GM12891 (cell line): ENCODE measurements at regions not wholly inside any gene's neighbourhood (a gene's known extent, or its start where the extent isn't known, plus 50 kb on each side); places are given as distances from the start of the nearest gene placed in this dataset.

Experiments used
- POLR2A ChIP-seq: IDR thresholded peaks from 2 replicates; pipeline ENCODE4 v1.6.1; 2011; ENCODE audit warnings: low read depth, low read length, control low read depth
- TAF1 ChIP-seq: IDR thresholded peaks from 2 replicates; pipeline ENCODE4 v1.6.1; 2011; ENCODE audit warnings: low read depth, low read length, control low read depth

DNA sequence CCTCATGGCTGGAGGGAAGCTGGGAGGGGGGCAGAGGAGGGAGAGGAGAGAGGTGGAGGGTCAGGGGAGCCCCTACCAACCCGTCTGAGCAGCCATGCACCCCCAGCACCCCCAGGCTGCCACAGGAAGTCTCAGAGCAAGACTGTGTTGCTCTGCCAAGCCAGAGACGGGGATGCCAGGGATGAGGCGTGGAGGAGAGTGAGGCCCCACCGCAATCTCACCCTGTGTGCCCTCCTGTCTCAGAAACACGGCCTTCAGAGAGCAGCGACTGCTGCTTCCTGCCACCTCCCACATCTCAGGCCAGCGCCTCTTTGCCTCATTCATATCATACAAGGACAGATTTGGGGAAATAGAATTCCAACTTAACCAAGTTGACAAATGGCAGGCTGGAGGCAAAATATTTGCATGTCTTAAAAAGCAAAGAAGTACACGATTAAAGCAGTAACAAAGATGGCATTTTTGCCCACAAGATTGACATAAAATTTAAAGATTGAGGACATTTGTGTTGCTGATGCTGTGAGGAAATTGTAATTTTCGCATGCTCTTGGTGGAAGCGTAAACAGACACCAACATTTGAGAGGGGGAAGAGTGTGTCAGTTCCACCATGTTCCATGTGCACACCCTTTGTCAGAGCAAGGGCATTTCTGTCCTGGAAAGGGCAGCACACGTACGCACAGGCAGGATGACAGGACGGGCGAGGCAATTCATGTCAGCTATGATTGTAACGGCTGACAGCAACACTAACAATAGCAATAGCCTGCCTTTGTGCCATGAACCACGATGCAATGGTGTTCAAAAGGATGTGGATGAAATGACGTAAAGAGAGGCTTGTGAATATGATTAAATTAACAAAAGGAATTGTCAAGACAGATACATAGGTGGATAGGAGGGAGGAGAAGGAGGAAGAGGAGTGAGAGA is 59.0 kb upstream of the BACE2 start:
- TF ChIP-seq POLR2A: no peak
- TF ChIP-seq TAF1: no peak
